Activated T-helper 17 cell treated with anti-CD3 and anti-CD28 coated beads, Interleukin-2, amount 50 U/mL, for 72 hours (primary cell): ENCODE measurements at regions not wholly inside any gene's neighbourhood (a gene's known extent, or its start where the extent isn't known, plus 50 kb on each side); places are given as distances from the start of the nearest gene placed in this dataset.
"Not testable (repeated sequence)": the region's sequence is repeated elsewhere in the genome, so short reads cannot be mapped to it uniquely, and the experiment has no call there.

Experiments
- ATAC-seq: fragments of 150-1000 bp; cut with Tn5 transposase; replicated peaks from 2 replicates; pipeline ENCODE4 v1.10.0; 2021; ENCODE audit warnings: mild to moderate bottlenecking, moderate library complexity
- H3K27ac Mint-ChIP-seq: one replicate; pipeline ENCODE4 v1.8.0; 2022; ENCODE audit warnings: mixed read lengths
- H3K27me3 Mint-ChIP-seq: one replicate; pipeline ENCODE4 v1.8.0; 2022; ENCODE audit warnings: mixed read lengths
- H3K36me3 Mint-ChIP-seq: one replicate; pipeline ENCODE4 v1.8.0; 2022; ENCODE audit warnings: low read depth, mild to moderate bottlenecking, mixed read lengths
- H3K4me1 Mint-ChIP-seq: one replicate; pipeline ENCODE4 v1.8.0; 2022; ENCODE audit warnings: mixed read lengths
- H3K4me3 Mint-ChIP-seq: one replicate; pipeline ENCODE4 v1.8.0; 2022; ENCODE audit warnings: mild to moderate bottlenecking, mixed read lengths
- H3K9me3 Mint-ChIP-seq: one replicate; pipeline ENCODE4 v1.8.0; 2022; ENCODE audit warnings: mixed read lengths

- no peaks in the 10 kb centered on the region for H3K9me3 Mint-ChIP-seq
- no peaks in the 10 kb centered on the region for H3K4me1 Mint-ChIP-seq
- no peaks in the 10 kb centered on the region for H3K27me3 Mint-ChIP-seq
- no peaks in the 10 kb centered on the region for H3K36me3 Mint-ChIP-seq
- no peak overlapping the region for H3K27ac Mint-ChIP-seq
- H3K4me3 Mint-ChIP-seq: no peak overlapping the region
- ATAC-seq: no peak
Observed at GRCh38 chr10:131027256-131027655, 284.3 kb downstream of the TCERG1L start.

GRCh38 chr10:131031346-131031745 is 280.2 kb downstream of the TCERG1L start:
- Mint-ChIP-seq H3K9me3 (no peaks in the 10 kb centered on the region), H3K27me3 (no peaks in the 10 kb centered on the region), H3K27ac (no peak overlapping the region), H3K36me3 (no peaks in the 10 kb centered on the region), H3K4me3 (no peak overlapping the region), H3K4me1 (no peaks in the 10 kb centered on the region)
- ATAC-seq: no peak

DNA sequence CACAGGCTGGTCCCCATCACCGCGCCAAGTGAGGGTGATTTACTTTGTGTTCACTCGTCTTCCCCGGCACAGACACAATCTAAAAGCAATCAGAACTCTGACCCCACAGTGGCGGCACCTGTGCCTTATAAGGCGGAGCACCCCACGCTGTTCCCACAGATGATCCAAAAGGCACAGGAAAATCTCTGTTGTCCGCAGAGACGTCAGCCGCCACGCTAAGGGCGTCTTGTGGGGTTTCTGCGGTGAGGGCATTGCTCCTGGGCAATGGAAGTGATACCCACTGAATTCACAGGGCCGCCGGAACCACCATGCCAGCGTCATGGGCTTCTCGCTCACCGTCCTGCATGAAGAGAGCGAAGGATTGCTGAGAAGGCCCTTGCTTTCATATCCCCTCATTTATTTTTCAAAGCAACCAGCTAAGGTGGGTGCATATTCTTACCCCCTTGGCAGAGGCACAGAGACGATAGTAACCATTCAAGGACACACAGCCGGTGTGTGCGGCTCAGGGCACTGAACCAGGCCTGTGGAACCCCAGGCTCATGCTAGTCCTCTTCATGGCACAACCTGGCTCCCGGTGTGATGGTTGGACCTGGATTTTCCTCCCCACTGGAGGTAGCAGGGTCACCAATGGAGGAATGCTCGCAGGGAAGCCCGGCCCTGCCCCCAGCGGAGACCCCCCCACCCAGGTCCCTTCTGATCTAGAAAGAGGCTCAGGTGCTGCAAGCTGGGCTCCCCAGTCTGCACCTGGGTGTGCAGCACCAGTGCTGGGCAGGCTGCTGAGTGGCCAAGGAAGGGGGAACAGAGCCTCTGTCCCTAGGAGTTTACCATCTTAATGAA is 279.0 kb downstream of the TCERG1L start:
- Mint-ChIP-seq H3K27me3 (no peaks in the 10 kb centered on the region), H3K4me3 (no peak overlapping the region), H3K9me3 (no peaks in the 10 kb centered on the region), H3K4me1 (no peaks in the 10 kb centered on the region), H3K27ac (no peak overlapping the region), H3K36me3 (no peaks in the 10 kb centered on the region)
- no peak for ATAC-seq

GRCh38 chr10:131033166-131034085 is 278.1 kb downstream of the TCERG1L start:
- Mint-ChIP-seq H3K27me3 (no peaks in the 10 kb centered on the region), H3K36me3 (no peaks in the 10 kb centered on the region)

DNA sequence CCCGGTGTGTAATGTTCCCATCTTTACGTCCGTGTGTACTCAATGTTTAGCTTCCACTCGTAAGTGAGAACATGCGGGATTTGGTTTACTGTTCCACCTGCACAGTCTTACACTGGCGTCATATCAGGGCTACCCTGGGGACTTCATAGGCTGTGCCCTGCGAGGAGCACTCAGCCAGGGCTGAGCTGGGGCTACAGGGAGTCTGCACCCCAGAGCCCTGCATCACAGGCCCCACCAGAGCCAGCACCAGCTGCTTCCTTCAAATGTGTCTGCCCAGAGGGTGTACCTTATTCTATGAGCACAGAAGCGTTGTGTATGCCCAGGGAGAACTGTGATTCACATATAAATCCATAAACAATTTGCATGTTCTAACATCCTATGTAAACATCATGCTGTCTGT is 277.1 kb downstream of the TCERG1L start:
- no peaks in the 10 kb centered on the region for H3K36me3 Mint-ChIP-seq
- no peaks in the 10 kb centered on the region for H3K9me3 Mint-ChIP-seq
- no peaks in the 10 kb centered on the region for H3K27me3 Mint-ChIP-seq
- H3K4me3 Mint-ChIP-seq: no peak overlapping the region
- H3K4me1 Mint-ChIP-seq: no peaks in the 10 kb centered on the region
- no peak for ATAC-seq
- H3K27ac Mint-ChIP-seq: no peak overlapping the region

More at GRCh38 chr10:131033166-131034085, 278.1 kb downstream of the TCERG1L start:
- no peak for ATAC-seq
- no peaks in the 10 kb centered on the region for H3K4me1 Mint-ChIP-seq
- H3K9me3 Mint-ChIP-seq: no peaks in the 10 kb centered on the region
- H3K4me3 Mint-ChIP-seq: no peak overlapping the region
- no peak overlapping the region for H3K27ac Mint-ChIP-seq

- Mint-ChIP-seq H3K36me3 (no peaks in the 10 kb centered on the region), H3K9me3 (no peaks in the 10 kb centered on the region), H3K4me1 (no peaks in the 10 kb centered on the region), H3K27ac (no peak overlapping the region), H3K27me3 (no peaks in the 10 kb centered on the region), H3K4me3 (no peak overlapping the region)
- no peak for ATAC-seq
Observed at GRCh38 chr10:131035779-131036178, 275.7 kb downstream of the TCERG1L start.

- Mint-ChIP-seq H3K27ac (no peak overlapping the region), H3K9me3 (no peaks in the 10 kb centered on the region), H3K27me3 (no peaks in the 10 kb centered on the region), H3K4me1 (no peaks in the 10 kb centered on the region), H3K4me3 (no peak overlapping the region), H3K36me3 (no peaks in the 10 kb centered on the region)
- ATAC-seq: no peak
Observed at GRCh38 chr10:131038056-131038455, 273.5 kb downstream of the TCERG1L start.

DNA sequence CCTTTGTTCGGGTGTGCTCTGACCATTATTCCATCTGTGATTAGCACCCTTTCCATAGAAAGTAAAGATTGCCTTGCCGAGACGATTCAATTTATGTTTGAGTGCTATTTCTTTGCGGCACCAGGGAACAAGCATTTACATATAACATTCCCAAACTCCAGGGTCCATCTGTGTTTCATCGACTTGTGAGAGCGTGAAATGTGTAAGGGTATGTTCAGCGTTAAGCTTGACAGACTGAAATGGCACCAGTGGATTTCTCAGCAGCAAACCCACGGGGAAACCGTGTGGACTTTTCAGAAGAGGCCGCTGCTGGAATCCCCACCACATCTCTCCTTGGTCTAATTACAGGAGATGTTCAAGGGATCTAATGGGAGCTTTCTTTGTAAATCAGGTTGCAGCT is 270.5 kb downstream of the TCERG1L start:
- Mint-ChIP-seq H3K36me3 (no peaks in the 10 kb centered on the region), H3K27ac (no peak overlapping the region), H3K27me3 (no peaks in the 10 kb centered on the region), H3K4me3 (no peak overlapping the region), H3K4me1 (no peaks in the 10 kb centered on the region), H3K9me3 (peaks cover under 1% of the 10 kb centered on the region)
- ATAC-seq: no peak

- Mint-ChIP-seq H3K4me1 (no peaks in the 10 kb centered on the region), H3K27me3 (no peaks in the 10 kb centered on the region), H3K9me3 (peaks cover 4% of the 10 kb centered on the region), H3K27ac (no peak overlapping the region), H3K4me3 (no peak overlapping the region), H3K36me3 (no peaks in the 10 kb centered on the region)
- no peak for ATAC-seq
Observed at GRCh38 chr10:131041441-131041840, 270.1 kb downstream of the TCERG1L start.

DNA sequence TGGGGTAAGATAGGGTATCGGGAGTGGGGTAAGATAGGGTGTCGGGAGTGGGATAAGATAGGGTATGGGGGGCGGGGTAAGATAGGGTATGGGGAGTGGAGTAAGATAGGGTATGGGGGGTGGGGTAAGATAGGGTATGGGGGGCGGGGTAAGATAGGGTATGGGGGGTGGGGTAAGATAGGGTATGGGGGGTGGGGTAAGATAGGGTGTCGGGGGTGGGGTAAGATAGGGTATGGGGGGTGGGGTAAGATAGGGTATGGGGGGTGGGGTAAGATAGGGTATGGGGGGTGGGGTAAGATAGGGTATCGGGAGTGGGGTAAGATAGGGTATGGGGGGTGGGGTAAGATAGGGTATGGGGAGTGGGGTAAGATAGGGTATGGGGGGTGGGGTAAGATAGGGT is 269.5 kb downstream of the TCERG1L start:
- H3K36me3 Mint-ChIP-seq, H3K4me3 Mint-ChIP-seq, ATAC-seq, H3K27me3 Mint-ChIP-seq, H3K4me1 Mint-ChIP-seq, H3K9me3 Mint-ChIP-seq, H3K27ac Mint-ChIP-seq: not testable (repeated sequence)
